ENCODE measurements at regions not wholly inside any gene's neighbourhood (a gene's known extent, or its start where the extent isn't known, plus 50 kb on each side); places are given as distances from the start of the nearest gene placed in this dataset.

DNA sequence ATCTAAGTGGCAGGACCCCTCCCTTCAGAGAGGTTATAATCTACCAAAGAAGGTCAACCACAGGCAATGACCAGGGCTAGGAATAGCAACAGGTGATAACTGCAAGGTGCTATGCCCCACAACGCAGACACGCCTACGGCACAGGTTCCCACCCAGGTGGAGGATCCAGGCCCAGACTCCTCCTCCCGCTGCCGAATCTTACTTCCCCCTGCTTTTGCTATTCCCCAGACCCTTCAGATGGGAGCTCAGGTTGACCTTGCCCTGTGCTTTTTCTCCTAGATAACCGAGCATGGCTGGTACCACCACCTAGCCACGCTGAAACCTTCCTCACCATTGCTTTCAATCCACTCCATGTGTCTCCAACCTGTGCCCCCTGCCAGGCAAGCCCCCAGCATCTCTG lies 142.2 kb upstream of the IGF1R start:
- TF ChIP-seq ZNF217 (CRISPR knock-in tag; IDR thresholded peaks at IDR 0.05) (no peak), RFX5 (IDR thresholded peaks at IDR 0.05; ENCODE audit: low read depth, low read length) (no peak), RBM14 (IDR thresholded peaks at IDR 0.05; ENCODE audit: borderline replicate concordance, insufficient read depth, low read depth, low read length) (no peak), NFIC (IDR thresholded peaks at IDR 0.05) (no peak), ZNF830 (CRISPR knock-in tag; IDR thresholded peaks at IDR 0.05) (no peak), HNRNPUL1 (IDR thresholded peaks at IDR 0.05; ENCODE audit: low read length) (no peak), SMC3 (conservative IDR thresholded peaks at IDR 0.05; ENCODE audit: insufficient read depth, low read depth, low read length) (no peak), NBN (IDR thresholded peaks at IDR 0.05; ENCODE audit: low read depth) (no peak), CTCF (IDR thresholded peaks at IDR 0.05 in 2 of 3, conservative IDR thresholded peaks at IDR 0.05 in 1 of 3; ENCODE audit: insufficient read depth in 2 of 3, low read depth in 1 of 3, low read length in 3 of 3) (no peak), MNT (conservative IDR thresholded peaks at IDR 0.05) (no peak), SUPT5H (IDR thresholded peaks at IDR 0.05) (no peak), PTBP1 (IDR thresholded peaks at IDR 0.05; ENCODE audit: low read depth, low read length) (no peak), MEF2A (IDR thresholded peaks at IDR 0.05; ENCODE audit: control insufficient read depth, low read depth, low read length) (no peak)
